Neuronal stem cell (in vitro differentiated cells): ENCODE measurements at regions not wholly inside any gene's neighbourhood (a gene's known extent, or its start where the extent isn't known, plus 50 kb on each side); places are given as distances from the start of the nearest gene placed in this dataset.

Source experiments
- DNase-seq: peaks from one replicate; pipeline ENCODE4 v3.0.0-alpha.2; 2013; ENCODE audit warnings: low spot score
- H2AFZ ChIP-seq: one replicate; pipeline ENCODE4 v1.6.1; 2013; ENCODE audit warnings: mild to moderate bottlenecking, low read length, inconsistent platforms
- H2AK5ac ChIP-seq: 2 replicates; pipeline ENCODE4 v1.6.1; 2013; ENCODE audit warnings: low read depth, mild to moderate bottlenecking, inconsistent platforms, low read length, moderate library complexity, mixed read lengths
- H2BK120ac ChIP-seq: 2 replicates; pipeline ENCODE4 v1.6.1; 2013; ENCODE audit warnings: low read depth, mild to moderate bottlenecking, inconsistent platforms, low read length, moderate library complexity, mixed read lengths
- H2BK12ac ChIP-seq: one replicate; pipeline ENCODE4 v1.6.1; 2013; ENCODE audit warnings: low read length, inconsistent platforms
- H2BK15ac ChIP-seq: 2 replicates; pipeline ENCODE4 v1.6.1; 2013; ENCODE audit warnings: mild to moderate bottlenecking, low read length, inconsistent platforms, mixed read lengths
- H2BK5ac ChIP-seq: one replicate; pipeline ENCODE4 v1.6.1; 2013; ENCODE audit warnings: inconsistent platforms, mild to moderate bottlenecking, low read length, moderate library complexity
- H3K14ac ChIP-seq: one replicate; pipeline ENCODE4 v1.6.1; 2013; ENCODE audit warnings: low read length, inconsistent platforms
- H3K18ac ChIP-seq: 2 replicates; pipeline ENCODE4 v1.6.1; 2013; ENCODE audit warnings: low read length, inconsistent platforms
- H3K23ac ChIP-seq: 2 replicates; pipeline ENCODE4 v1.6.1; 2013; ENCODE audit warnings: low read depth, mild to moderate bottlenecking, mixed read lengths, low read length, inconsistent platforms; ENCODE audit not compliant: poor library complexity
- H3K27ac ChIP-seq: replicated peaks from 3 replicates; pipeline ENCODE4 v1.5.1; 2013; ENCODE audit warnings: low read length, inconsistent platforms
- H3K27me3 ChIP-seq, 3 experiments: 2 replicates each; pipeline ENCODE4 v1.6.1; 2013; ENCODE audit warnings: low read length in 3 of 3, mild to moderate bottlenecking in 2 of 3, inconsistent platforms in 1 of 3, low read depth in 1 of 3, mixed read lengths in 1 of 3, moderate library complexity in 1 of 3; ENCODE audit not compliant: control insufficient read depth in 3 of 3, insufficient read depth in 3 of 3
- H3K36me3 ChIP-seq, 2 donors: replicated peaks in 1 of 2; 2 replicates each; pipeline ENCODE4 v1.6.1; 2013; ENCODE audit warnings: low read length in 2 of 2; ENCODE audit not compliant: control insufficient read depth in 2 of 2, insufficient read depth in 2 of 2
- H3K4ac ChIP-seq: 2 replicates; pipeline ENCODE4 v1.6.1; 2013; ENCODE audit warnings: inconsistent platforms, mild to moderate bottlenecking, low read length, moderate library complexity
- H3K4me1 ChIP-seq, 2 donors: 1 replicate in 1 of 2; 2 replicates in 1 of 2; pipeline ENCODE4 v1.6.1; 2013; ENCODE audit warnings: low read length in 2 of 2, low read depth in 1 of 2; ENCODE audit not compliant: control insufficient read depth in 2 of 2, insufficient read depth in 1 of 2
- H3K4me2 ChIP-seq: one replicate; pipeline ENCODE4 v1.6.1; 2013; ENCODE audit warnings: mild to moderate bottlenecking, low read length, inconsistent platforms; ENCODE audit not compliant: insufficient read depth, poor library complexity, severe bottlenecking
- H3K4me3 ChIP-seq, 2 donors: 2 replicates each; pipeline ENCODE4 v1.5.1; 2013; ENCODE audit warnings: low read length in 2 of 2, mild to moderate bottlenecking in 2 of 2, inconsistent platforms in 1 of 2, moderate library complexity in 1 of 2
- H3K79me1 ChIP-seq: one replicate; pipeline ENCODE4 v1.6.1; 2013; ENCODE audit warnings: low read depth, mild to moderate bottlenecking, inconsistent platforms, low read length, moderate library complexity
- H3K9ac ChIP-seq: one replicate; pipeline ENCODE4 v1.6.1; 2013; ENCODE audit warnings: mild to moderate bottlenecking, low read depth, low read length, inconsistent platforms; ENCODE audit not compliant: poor library complexity
- H3K9me3 ChIP-seq, 2 donors: replicated peaks in 1 of 2; 2 replicates each; pipeline versions ENCODE3 to v1.6.1; 2013; ENCODE audit warnings: low read length in 2 of 2, mild to moderate bottlenecking in 2 of 2, inconsistent platforms in 1 of 2, low read depth in 1 of 2, mixed read lengths in 1 of 2, moderate library complexity in 1 of 2; ENCODE audit not compliant: control insufficient read depth in 2 of 2, insufficient read depth in 1 of 2
- H4K8ac ChIP-seq: one replicate; pipeline ENCODE4 v1.6.1; 2013; ENCODE audit warnings: low read depth, mild to moderate bottlenecking, inconsistent platforms, low read length, moderate library complexity
- H4K91ac ChIP-seq: one replicate; pipeline ENCODE4 v1.6.1; 2013; ENCODE audit warnings: low read length, low read depth, mild to moderate bottlenecking, inconsistent platforms; ENCODE audit not compliant: poor library complexity
- WGBS, 2 donors: extraction: QIAGEN DNeasy Blood & Tissue Kit; methylation state at CpG; one replicate each; pipeline ENCODE4 v1.1.7; 2013; ENCODE audit warnings: missing lambda C conversion rate in 2 of 2, mixed read lengths in 1 of 2; ENCODE audit not compliant: insufficient read length in 2 of 2, insufficient replicate concordance in 1 of 2; ENCODE audit errors: extremely low coverage in 2 of 2; 5-methylcytosine and 5-hydroxymethylcytosine counted together

DNA sequence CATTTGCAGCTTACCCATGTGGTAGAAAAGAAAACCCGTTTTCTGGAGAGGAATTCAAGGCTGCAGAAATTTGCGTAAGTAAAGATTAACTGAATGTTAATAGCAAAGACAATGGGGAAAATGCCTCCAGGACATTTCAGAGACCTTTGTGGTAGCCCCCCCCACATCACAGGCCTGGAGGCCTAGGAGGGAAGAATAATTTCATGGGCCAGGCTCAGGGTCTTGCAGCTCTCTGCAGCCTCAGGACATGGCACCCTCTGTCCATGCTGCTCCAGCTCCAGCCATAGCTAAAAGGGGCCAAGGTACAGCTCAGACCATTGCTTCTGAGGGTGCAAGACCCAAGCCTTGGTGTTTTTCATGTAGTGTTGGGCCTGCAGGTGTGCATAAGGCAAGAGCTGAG lies 92.7 kb upstream of the ZNF678 start:
- Histone ChIP-seq H3K4me3 (no peak overlapping the region), H3K79me1 (no peaks in the 10 kb centered on the region), H2BK120ac (no peak overlapping the region), H3K23ac (no peak overlapping the region), H2AFZ (no peak overlapping the region), H3K4me2 (no peak overlapping the region), H3K9ac (no peak overlapping the region), H3K4me1 (peaks cover 0 to 2% of the 10 kb centered on the region in 2 donors), H3K36me3 (no peaks in the 10 kb centered on the region), H2BK15ac (no peak overlapping the region), H3K14ac (no peak overlapping the region), H2BK12ac (no peak overlapping the region), H3K27ac (no peak overlapping the region), H4K91ac (no peak overlapping the region), H3K9me3 (peaks cover 0 to 4% of the 10 kb centered on the region in 2 donors), H2AK5ac (no peak overlapping the region), H3K4ac (no peak overlapping the region), H3K18ac (no peak overlapping the region), H3K27me3 (no peaks in the 10 kb centered on the region), H4K8ac (no peak overlapping the region), H2BK5ac (no peak overlapping the region)
- DNase-seq, result no peak
- no CpG with 5 or more reads among the region's 2 CpGs for WGBS, 2 donors

DNA sequence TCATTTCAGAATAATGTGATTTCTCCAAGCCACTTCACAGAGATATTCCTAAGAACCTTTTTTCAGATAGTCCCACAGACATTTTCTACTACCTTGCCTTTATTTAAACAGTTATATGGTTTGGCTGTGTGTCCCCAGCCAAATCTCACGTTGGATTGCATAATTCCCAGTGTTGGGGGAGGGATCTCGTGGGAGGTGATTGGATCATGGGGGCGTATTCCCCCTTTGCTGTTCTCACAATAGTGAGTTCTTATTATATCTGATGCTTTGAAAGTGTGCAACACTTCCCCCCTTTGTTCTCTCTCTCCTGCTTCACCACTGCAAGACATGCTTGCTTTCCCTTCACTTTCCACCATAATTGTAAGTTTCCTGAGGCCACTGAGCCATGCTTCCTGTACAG lies 93.6 kb upstream of the ZNF678 start:
- no peak overlapping the region for H4K8ac ChIP-seq
- H3K9ac ChIP-seq, result no peak overlapping the region
- no peak overlapping the region for H4K91ac ChIP-seq
- no peaks in the 10 kb centered on the region for H3K27me3 ChIP-seq
- no peak overlapping the region for H2BK12ac ChIP-seq
- H3K23ac ChIP-seq, result no peak overlapping the region
- H2AK5ac ChIP-seq, result no peak overlapping the region
- H3K79me1 ChIP-seq, result no peaks in the 10 kb centered on the region
- DNase-seq, result no peak
- H2AFZ ChIP-seq, result no peak overlapping the region
- H3K14ac ChIP-seq, result no peak overlapping the region
- H3K27ac ChIP-seq, result no peak overlapping the region
- peaks cover 0 to 2% of the 10 kb centered on the region in 2 donors for H3K4me1 ChIP-seq
- H3K4me3 ChIP-seq, result no peak overlapping the region
- no peak overlapping the region for H2BK120ac ChIP-seq
- no peak overlapping the region for H2BK15ac ChIP-seq
- no peaks in the 10 kb centered on the region for H3K36me3 ChIP-seq
- H3K18ac ChIP-seq, result no peak overlapping the region
- peaks cover 0 to 6% of the 10 kb centered on the region in 2 donors for H3K9me3 ChIP-seq
- WGBS, 2 donors, result no CpG with 5 or more reads among the region's 3 CpGs
- no peak overlapping the region for H3K4me2 ChIP-seq
- H3K4ac ChIP-seq, result no peak overlapping the region
- no peak overlapping the region for H2BK5ac ChIP-seq

DNA sequence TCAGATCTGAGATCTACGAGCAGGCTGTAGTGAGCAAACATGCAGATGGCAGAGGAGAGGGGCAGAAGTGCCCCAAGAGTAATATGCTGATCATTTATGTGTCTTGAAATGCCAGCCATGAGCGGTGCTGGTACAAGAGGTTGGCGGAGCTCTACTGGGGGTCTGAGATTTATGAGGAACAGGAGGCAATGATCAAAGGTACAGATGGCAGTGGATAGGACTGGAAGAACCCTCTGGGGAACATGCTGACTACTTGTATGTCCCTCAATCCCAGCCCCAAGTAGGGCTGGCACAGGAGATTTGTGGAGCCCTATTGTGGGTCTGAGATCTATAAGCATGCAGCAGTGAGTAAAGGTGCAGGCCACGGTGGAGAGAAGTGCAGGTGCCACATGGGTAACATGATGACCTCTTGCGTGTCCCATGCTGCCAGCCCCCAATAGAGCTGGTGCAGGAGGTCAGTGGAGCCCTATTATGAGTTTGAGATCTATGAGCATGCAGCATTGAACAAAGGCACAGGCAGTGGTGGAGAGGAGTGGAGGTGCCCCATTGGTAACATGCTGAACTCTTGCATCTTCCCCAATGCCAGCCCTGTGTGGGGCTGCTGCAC lies 97.2 kb upstream of the ZNF678 start:
- Histone ChIP-seq H3K18ac (peak overlapping the region; percentile 80), H2BK5ac (no peak overlapping the region), H3K4me1 (no peaks in the 10 kb centered on the region), H2AFZ (no peak overlapping the region), H2AK5ac (no peak overlapping the region), H4K91ac (no peak overlapping the region), H3K9me3 (peaks cover 0 to 5% of the 10 kb centered on the region in 2 donors), H3K36me3 (no peaks in the 10 kb centered on the region), H3K4me2 (no peak overlapping the region), H3K9ac (no peak overlapping the region), H2BK12ac (no peak overlapping the region), H3K79me1 (no peaks in the 10 kb centered on the region), H3K23ac (peak overlapping the region; percentile 94), H3K4me3 (no peak overlapping the region), H3K27me3 (no peaks in the 10 kb centered on the region), H3K27ac (no peak overlapping the region), H2BK120ac (no peak overlapping the region), H4K8ac (no peak overlapping the region), H2BK15ac (no peak overlapping the region), H3K4ac (no peak overlapping the region), H3K14ac (no peak overlapping the region)
- no CpG with 5 or more reads among the region's 5 CpGs for WGBS, 2 donors
- no peak for DNase-seq

DNA sequence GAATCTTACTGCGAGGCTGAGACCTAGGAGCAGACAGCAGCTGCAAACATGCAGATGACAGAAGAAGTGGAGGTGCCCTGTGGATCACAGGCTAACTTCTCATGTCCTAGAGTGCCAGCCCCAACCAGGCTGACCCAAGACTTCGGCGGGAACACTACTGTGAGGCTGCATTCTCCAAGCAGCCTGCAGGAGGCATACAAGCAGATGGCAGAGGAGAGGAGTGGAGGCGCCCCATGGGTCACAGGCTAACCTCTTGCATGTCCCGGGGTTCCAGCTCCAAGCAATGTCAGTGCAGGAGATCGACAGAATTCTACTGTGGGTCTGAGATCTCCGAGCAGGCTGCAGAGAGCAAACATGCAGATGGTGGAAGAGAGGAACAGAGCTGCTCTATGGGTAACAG lies 98.1 kb upstream of the ZNF678 start:
- H3K27me3 ChIP-seq, result no peaks in the 10 kb centered on the region
- no peak overlapping the region for H3K4me3 ChIP-seq
- no peak overlapping the region for H3K14ac ChIP-seq
- H2BK120ac ChIP-seq, result no peak overlapping the region
- peak overlapping the region; percentile 9 for H3K9ac ChIP-seq
- H3K36me3 ChIP-seq, result no peaks in the 10 kb centered on the region
- peaks cover 0 to 2% of the 10 kb centered on the region in 2 donors for H3K9me3 ChIP-seq
- no peak overlapping the region for H3K4me2 ChIP-seq
- no peaks in the 10 kb centered on the region for H3K79me1 ChIP-seq
- no peak overlapping the region for H3K27ac ChIP-seq
- no peaks in the 10 kb centered on the region for H3K4me1 ChIP-seq
- DNase-seq, result no peak
- no peak overlapping the region for H4K91ac ChIP-seq
- no peak overlapping the region for H2AK5ac ChIP-seq
- no CpG with 5 or more reads among the region's 7 CpGs for WGBS, 2 donors
- peak overlapping the region; percentile 37 for H3K23ac ChIP-seq
- no peak overlapping the region for H4K8ac ChIP-seq
- H3K4ac ChIP-seq, result no peak overlapping the region
- no peak overlapping the region for H2BK5ac ChIP-seq
- no peak overlapping the region for H2BK12ac ChIP-seq
- H2AFZ ChIP-seq, result no peak overlapping the region
- H3K18ac ChIP-seq, result no peak overlapping the region
- no peak overlapping the region for H2BK15ac ChIP-seq
